HCT116 (cell line): ENCODE measurements at regions not wholly inside any gene's neighbourhood (a gene's known extent, or its start where the extent isn't known, plus 50 kb on each side); places are given as distances from the start of the nearest gene placed in this dataset.

Source experiments
- ATAC-seq: fragments of 200-7000 bp; cut with Tn5 transposase; 2 replicates; pipeline ENCODE4 v1.9.1; 2020; ENCODE audit warnings: mild to moderate bottlenecking, moderate library complexity
- BruUV-seq: library from RNA; stranded (reverse); fragments of 400-500 nt; replicated peaks from 2 replicates; lab custom pipeline; 2021; lab: Mats Ljungman, UMichigan
- CTCF ChIA-PET: fragments of 300-600 bp; sonication (Branson Sonifier 250); formaldehyde crosslinking; loops from one replicate; lab custom pipeline; 2021; ENCODE audit warnings: antibody characterized with exemption; lab: Charles Lee
- POLR2A ChIA-PET: fragments of 300-600, 350-600 bp; sonication (Branson Sonifier 250); formaldehyde crosslinking; loops from one replicate; lab custom pipeline; 2021; ENCODE audit warnings: antibody characterized with exemption; lab: Charles Lee
- RAD21 ChIA-PET, 2 experiments: fragments of 300-600 bp; sonication (Branson Sonifier 250); formaldehyde crosslinking; loops; one replicate each; lab custom pipeline; 2023; ENCODE audit warnings: low total read pairs in 2 of 2; ENCODE audit not compliant: uncharacterized antibody in 2 of 2, unreplicated experiment in 2 of 2, low non-redundant PET in 1 of 2; lab: Charles Lee
- DNase-seq: peaks from one replicate; pipeline ENCODE4 v3.0.0-alpha.2; 2010; ENCODE audit warnings: low read depth, low spot score
- H2AFZ ChIP-seq: fragments of 200-600 bp; shearing (Covaris generic), sonication (generic); 2 replicates; pipeline ENCODE4 v1.6.1; 2017; ENCODE audit warnings: low read depth, mixed run types, mixed read lengths, antibody characterized with exemption, low read length; ENCODE audit not compliant: poor library complexity, severe bottlenecking
- H3K27ac ChIP-seq: 2 replicates; pipeline ENCODE4 v1.5.1; 2012; ENCODE audit warnings: low read depth, low read length
- H3K27me3 ChIP-seq: fragments of 200-600 bp; sonication (generic); 2 replicates; pipeline ENCODE4 v1.6.1; 2016; ENCODE audit warnings: mixed run types, low read length, mixed read lengths; ENCODE audit not compliant: insufficient read depth
- H3K36me3 ChIP-seq, 2 experiments: fragments of 200-500 bp in 1 of 2; fragments of 200-600 bp in 1 of 2; sonication (Bioruptor generic) in 1 of 2; sonication (generic) in 1 of 2; 2 replicates each; pipeline versions ENCODE4 v1.5.1 to v1.6.1; 2014 to 2016; ENCODE audit warnings: low read length in 2 of 2, inconsistent platforms in 1 of 2, mixed read lengths in 1 of 2, mixed run types in 1 of 2; ENCODE audit not compliant: insufficient read depth in 2 of 2, control insufficient read depth in 1 of 2
- H3K4me1 ChIP-seq, 2 experiments: fragments of 200-600 bp in 1 of 2; sonication (generic) in 1 of 2; 2 replicates each; pipeline versions ENCODE4 v1.5.1 to v1.6.1; 2012 to 2017; ENCODE audit warnings: low read length in 2 of 2, inconsistent platforms in 1 of 2, mild to moderate bottlenecking in 1 of 2, mixed read lengths in 1 of 2, mixed run types in 1 of 2, moderate library complexity in 1 of 2; ENCODE audit not compliant: insufficient read depth in 2 of 2, control insufficient read depth in 1 of 2
- H3K4me2 ChIP-seq: fragments of 200-600 bp; sonication (generic); 2 replicates; pipeline ENCODE4 v1.6.1; 2017; ENCODE audit warnings: mixed run types, low read length, mixed read lengths
- H3K4me3 ChIP-seq, 2 experiments: fragments of 200-600 bp in 1 of 2; sonication (generic) in 1 of 2; replicated peaks in 1 of 2; 2 replicates each; pipeline ENCODE4 v1.5.1; 2011 to 2016; ENCODE audit warnings: low read length in 2 of 2, control low read depth in 1 of 2, low read depth in 1 of 2, mild to moderate bottlenecking in 1 of 2, mixed read lengths in 1 of 2, mixed run types in 1 of 2
- H3K79me2 ChIP-seq: fragments of 200-600 bp; sonication (generic); 2 replicates; pipeline ENCODE4 v1.6.1; 2017; ENCODE audit warnings: mild to moderate bottlenecking, mixed run types, low read length, moderate library complexity, mixed read lengths; ENCODE audit not compliant: insufficient read depth
- H3K9ac ChIP-seq: fragments of 200-600 bp; sonication (generic); 2 replicates; pipeline ENCODE4 v1.6.1; 2016; ENCODE audit warnings: low read length, mixed read lengths
- H3K9me2 ChIP-seq: fragments of 200-600 bp; sonication (generic), shearing (Covaris generic); 2 replicates; pipeline ENCODE4 v1.6.1; 2017; ENCODE audit warnings: mixed run types, mild to moderate bottlenecking, moderate library complexity; ENCODE audit not compliant: insufficient read depth
- H3K9me3 ChIP-seq, 2 experiments: fragments of 200-500 bp in 1 of 2; fragments of 200-600 bp in 1 of 2; sonication (Bioruptor generic) in 1 of 2; sonication (generic) in 1 of 2; 2 replicates each; pipeline ENCODE4 v1.6.1; 2014 to 2017; ENCODE audit warnings: low read length in 2 of 2, mixed read lengths in 2 of 2, inconsistent platforms in 1 of 2, low read depth in 1 of 2, mild to moderate bottlenecking in 1 of 2, mixed run types in 1 of 2, moderate library complexity in 1 of 2; ENCODE audit not compliant: control insufficient read depth in 1 of 2, insufficient read depth in 1 of 2
- H4K20me1 ChIP-seq: fragments of 200-600 bp; sonication (generic), shearing (Covaris generic); 2 replicates; pipeline ENCODE4 v1.6.1; 2017; ENCODE audit warnings: mixed run types, mild to moderate bottlenecking, moderate library complexity; ENCODE audit not compliant: insufficient read depth
- EGR1 ChIP-seq: IDR thresholded peaks from 2 replicates; pipeline ENCODE4 v1.6.1; 2012; ENCODE audit warnings: low read depth
- EZH2phosphoT487 ChIP-seq: fragments of 200-600 bp; IDR thresholded peaks from 2 replicates; pipeline ENCODE4 v1.6.1; 2018; ENCODE audit warnings: antibody characterized with exemption, borderline replicate concordance
- FOSL1 ChIP-seq: IDR thresholded peaks from 2 replicates; pipeline ENCODE4 v1.6.1; 2012; ENCODE audit warnings: low read depth
- POLR2AphosphoS5 ChIP-seq: IDR thresholded peaks from 2 replicates; pipeline ENCODE4 v1.6.1; 2011; ENCODE audit warnings: mild to moderate bottlenecking, low read depth, low read length, moderate library complexity
- RAD21 ChIP-seq: IDR thresholded peaks from 2 replicates; pipeline ENCODE4 v1.6.1; 2012; ENCODE audit warnings: low read depth, mild to moderate bottlenecking
- YY1 ChIP-seq: IDR thresholded peaks from 2 replicates; pipeline ENCODE4 v1.6.1; 2011; ENCODE audit warnings: low read length, low read depth, moderate library complexity, mild to moderate bottlenecking; ENCODE audit not compliant: insufficient replicate concordance; ENCODE audit errors: extremely low read depth
- intact Hi-C: fragments of 100-400 bp; cut with micrococcal nuclease; formaldehyde crosslinking; loops from 2 replicates; pipeline ENCODE4 v1.10.0; 2022
- TF ChIP-seq, protein P1 (sequence below): IDR thresholded peaks from 2 replicates; pipeline ENCODE4 v1.6.1; 2012
- TF ChIP-seq, protein P2 (sequence below), 3 experiments: fragments of 200-600 bp in 1 of 3; sonication (generic) in 1 of 3; IDR thresholded peaks in 2 of 3; conservative IDR thresholded peaks in 1 of 3; 2 replicates each; pipeline ENCODE4 v1.5.1; 2012 to 2017; ENCODE audit warnings: low read depth in 2 of 3, low read length in 2 of 3, antibody characterized with exemption in 1 of 3, borderline replicate concordance in 1 of 3, control low read depth in 1 of 3, mild to moderate bottlenecking in 1 of 3, mixed read lengths in 1 of 3, mixed run types in 1 of 3, moderate library complexity in 1 of 3; ENCODE audit not compliant: insufficient read depth in 1 of 3
- TF ChIP-seq, protein P3 (sequence below): IDR thresholded peaks from 2 replicates; pipeline ENCODE4 v1.6.1; 2012; ENCODE audit warnings: low read depth
- TF ChIP-seq, protein P4 (sequence below): IDR thresholded peaks from 2 replicates; pipeline ENCODE4 v1.6.1; 2012

DNA sequence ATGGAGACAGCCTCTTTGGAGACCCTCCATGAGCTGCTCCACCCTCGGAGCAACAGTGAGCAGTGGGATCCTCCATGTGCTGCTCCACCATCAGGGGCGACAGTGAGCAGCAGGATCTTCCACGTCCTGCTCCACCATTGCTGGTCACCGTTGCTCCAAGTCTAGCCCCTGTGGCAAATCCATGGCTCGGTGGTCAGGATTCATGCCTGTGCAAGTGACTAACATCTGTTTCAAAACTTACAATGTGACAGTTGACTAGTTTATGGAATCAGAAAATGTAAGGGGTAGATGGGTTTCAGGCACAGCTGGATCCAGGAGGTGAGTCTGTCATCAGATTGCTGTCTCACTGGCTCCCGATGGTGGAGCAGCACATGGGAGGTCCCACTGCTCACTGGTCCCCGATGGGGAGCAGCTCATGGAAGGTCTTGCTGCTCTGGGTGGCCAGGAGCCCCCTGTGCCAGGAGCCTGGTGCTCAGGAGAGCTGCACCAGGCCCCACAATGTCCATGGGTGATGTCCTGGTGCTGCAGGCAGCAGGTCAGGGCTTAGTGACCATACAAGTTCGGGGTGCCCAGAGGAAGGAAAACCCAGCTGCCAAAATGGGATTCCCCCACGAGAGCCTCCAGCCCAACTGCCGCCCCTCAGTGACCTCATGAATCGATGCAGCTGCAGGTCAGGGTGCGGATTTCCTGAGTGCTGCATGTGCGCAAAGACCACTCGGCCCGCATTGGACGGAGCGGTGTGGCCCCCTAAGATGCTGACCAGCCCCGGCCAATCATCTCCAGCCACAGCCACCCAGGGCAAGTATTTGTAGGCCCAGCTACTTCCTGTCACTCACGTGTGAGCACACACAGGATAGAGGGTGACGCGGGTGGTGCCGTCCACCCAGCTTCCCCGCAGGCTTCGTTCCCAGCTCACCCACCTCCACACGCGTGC is 116.5 kb upstream of the OTOS start:
- H3K27ac ChIP-seq: peak overlapping the region; percentile 78
- H3K4me1 ChIP-seq: peaks cover 29 to 54% of the 10 kb centered on the region in 2 experiments
- ChIA-PET POLR2A (no interaction called here), RAD21 (no interaction called here), CTCF (interaction anchor here (1.0 to 1.2 kb wide), 2 partner anchors 12 to 63 kb away, joined by 3 to 4 read pairs; no protein-coding TSS in a partner anchor)
- DNase-seq (no peak), ATAC-seq (peak; percentile 24)
- no peaks in the 10 kb centered on the region for H3K27me3 ChIP-seq
- H3K4me3 ChIP-seq: peak overlapping the region in 1 of 2 experiments; percentile 57; a peak in 3 of 4 replicates
- no peaks in the 10 kb centered on the region for H3K36me3 ChIP-seq
- no peaks in the 10 kb centered on the region for H3K9me2 ChIP-seq
- no peaks in the 10 kb centered on the region for H3K9me3 ChIP-seq
- peak overlapping the region; percentile 60 for H2AFZ ChIP-seq
- no peaks in the 10 kb centered on the region for H4K20me1 ChIP-seq
- no peaks in the 10 kb centered on the region for H3K79me2 ChIP-seq
- intact Hi-C loops: no loop called here
- BruUV-seq: no TSS peak
- TF ChIP-seq, protein P1, sequence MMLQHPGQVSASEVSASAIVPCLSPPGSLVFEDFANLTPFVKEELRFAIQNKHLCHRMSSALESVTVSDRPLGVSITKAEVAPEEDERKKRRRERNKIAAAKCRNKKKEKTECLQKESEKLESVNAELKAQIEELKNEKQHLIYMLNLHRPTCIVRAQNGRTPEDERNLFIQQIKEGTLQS: no peak
- TF ChIP-seq, protein P2, sequence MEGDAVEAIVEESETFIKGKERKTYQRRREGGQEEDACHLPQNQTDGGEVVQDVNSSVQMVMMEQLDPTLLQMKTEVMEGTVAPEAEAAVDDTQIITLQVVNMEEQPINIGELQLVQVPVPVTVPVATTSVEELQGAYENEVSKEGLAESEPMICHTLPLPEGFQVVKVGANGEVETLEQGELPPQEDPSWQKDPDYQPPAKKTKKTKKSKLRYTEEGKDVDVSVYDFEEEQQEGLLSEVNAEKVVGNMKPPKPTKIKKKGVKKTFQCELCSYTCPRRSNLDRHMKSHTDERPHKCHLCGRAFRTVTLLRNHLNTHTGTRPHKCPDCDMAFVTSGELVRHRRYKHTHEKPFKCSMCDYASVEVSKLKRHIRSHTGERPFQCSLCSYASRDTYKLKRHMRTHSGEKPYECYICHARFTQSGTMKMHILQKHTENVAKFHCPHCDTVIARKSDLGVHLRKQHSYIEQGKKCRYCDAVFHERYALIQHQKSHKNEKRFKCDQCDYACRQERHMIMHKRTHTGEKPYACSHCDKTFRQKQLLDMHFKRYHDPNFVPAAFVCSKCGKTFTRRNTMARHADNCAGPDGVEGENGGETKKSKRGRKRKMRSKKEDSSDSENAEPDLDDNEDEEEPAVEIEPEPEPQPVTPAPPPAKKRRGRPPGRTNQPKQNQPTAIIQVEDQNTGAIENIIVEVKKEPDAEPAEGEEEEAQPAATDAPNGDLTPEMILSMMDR (IDR thresholded peaks at IDR 0.05 in 2 of 3, conservative IDR thresholded peaks at IDR 0.05 in 1 of 3; ENCODE audit: borderline replicate concordance in 1 of 3, insufficient read depth in 1 of 3, low read depth in 2 of 3, low read length in 2 of 3): peak in 2 of 3 experiments; percentile 26 to 45; a peak in 3 of 6 replicates
- H3K4me2 ChIP-seq: peak overlapping the region; percentile 86
- peak overlapping the region; percentile 62; the same call in 1 of the 2 replicates for H3K9ac ChIP-seq

DNA sequence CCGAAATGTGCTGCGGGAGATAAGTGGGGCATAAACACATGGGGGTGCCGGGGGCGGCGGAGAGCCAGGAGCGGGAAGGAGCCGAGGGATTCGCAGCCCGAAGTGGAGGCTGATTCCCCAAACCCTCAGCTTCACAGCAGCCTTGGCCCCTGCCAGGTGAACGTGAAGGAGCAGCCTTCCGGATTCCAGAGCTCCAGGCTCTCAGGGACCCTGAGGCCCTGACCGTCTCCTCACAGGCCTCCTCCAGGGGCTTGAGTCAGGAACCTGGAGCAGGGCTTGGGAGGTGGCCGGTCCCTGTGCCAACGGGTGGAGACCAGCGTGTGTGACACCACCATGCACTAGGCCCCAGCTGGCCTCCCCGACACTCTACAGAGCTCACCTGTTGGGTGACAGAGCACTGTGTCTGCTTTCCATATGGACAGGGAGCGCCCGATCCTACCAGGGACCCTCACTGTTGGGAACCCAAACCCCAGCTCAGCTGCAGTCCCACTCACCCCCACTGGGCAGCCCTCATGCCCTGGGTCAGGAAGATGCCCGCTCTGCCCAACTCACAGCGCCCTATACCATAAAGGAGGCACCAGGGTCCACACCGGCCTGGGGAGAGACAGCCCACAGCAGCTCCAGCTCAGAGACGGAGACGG is 117.6 kb upstream of the OTOS start:
- no peak overlapping the region for H3K27ac ChIP-seq
- peaks cover 0 to 4% of the 10 kb centered on the region in 2 experiments; a peak in 1 of 4 replicates for H3K9me3 ChIP-seq
- intact Hi-C loops: no loop called here
- DNase-seq: no peak
- ATAC-seq: no peak
- H3K27me3 ChIP-seq: no peaks in the 10 kb centered on the region
- no peaks in the 10 kb centered on the region for H3K36me3 ChIP-seq
- no peaks in the 10 kb centered on the region for H4K20me1 ChIP-seq
- H3K4me1 ChIP-seq: peaks cover 21 to 43% of the 10 kb centered on the region in 2 experiments
- POLR2A ChIA-PET: no interaction called here
- H3K4me2 ChIP-seq: no peak overlapping the region
- no peaks in the 10 kb centered on the region for H3K79me2 ChIP-seq
- CTCF ChIA-PET: no interaction called here
- RAD21 ChIA-PET: no interaction called here
- no peak overlapping the region for H3K4me3 ChIP-seq
- BruUV-seq: no TSS peak
- H3K9me2 ChIP-seq: no peaks in the 10 kb centered on the region
- H2AFZ ChIP-seq: no peak overlapping the region
- H3K9ac ChIP-seq: no peak overlapping the region
- TF ChIP-seq, protein P3, sequence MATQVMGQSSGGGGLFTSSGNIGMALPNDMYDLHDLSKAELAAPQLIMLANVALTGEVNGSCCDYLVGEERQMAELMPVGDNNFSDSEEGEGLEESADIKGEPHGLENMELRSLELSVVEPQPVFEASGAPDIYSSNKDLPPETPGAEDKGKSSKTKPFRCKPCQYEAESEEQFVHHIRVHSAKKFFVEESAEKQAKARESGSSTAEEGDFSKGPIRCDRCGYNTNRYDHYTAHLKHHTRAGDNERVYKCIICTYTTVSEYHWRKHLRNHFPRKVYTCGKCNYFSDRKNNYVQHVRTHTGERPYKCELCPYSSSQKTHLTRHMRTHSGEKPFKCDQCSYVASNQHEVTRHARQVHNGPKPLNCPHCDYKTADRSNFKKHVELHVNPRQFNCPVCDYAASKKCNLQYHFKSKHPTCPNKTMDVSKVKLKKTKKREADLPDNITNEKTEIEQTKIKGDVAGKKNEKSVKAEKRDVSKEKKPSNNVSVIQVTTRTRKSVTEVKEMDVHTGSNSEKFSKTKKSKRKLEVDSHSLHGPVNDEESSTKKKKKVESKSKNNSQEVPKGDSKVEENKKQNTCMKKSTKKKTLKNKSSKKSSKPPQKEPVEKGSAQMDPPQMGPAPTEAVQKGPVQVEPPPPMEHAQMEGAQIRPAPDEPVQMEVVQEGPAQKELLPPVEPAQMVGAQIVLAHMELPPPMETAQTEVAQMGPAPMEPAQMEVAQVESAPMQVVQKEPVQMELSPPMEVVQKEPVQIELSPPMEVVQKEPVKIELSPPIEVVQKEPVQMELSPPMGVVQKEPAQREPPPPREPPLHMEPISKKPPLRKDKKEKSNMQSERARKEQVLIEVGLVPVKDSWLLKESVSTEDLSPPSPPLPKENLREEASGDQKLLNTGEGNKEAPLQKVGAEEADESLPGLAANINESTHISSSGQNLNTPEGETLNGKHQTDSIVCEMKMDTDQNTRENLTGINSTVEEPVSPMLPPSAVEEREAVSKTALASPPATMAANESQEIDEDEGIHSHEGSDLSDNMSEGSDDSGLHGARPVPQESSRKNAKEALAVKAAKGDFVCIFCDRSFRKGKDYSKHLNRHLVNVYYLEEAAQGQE: no peak
- TF ChIP-seq EZH2phosphoT487 (no peak), YY1 (no peak), EGR1 (no peak), FOSL1 (no peak), RAD21 (no peak), POLR2AphosphoS5 (no peak)
- TF ChIP-seq, protein P4, sequence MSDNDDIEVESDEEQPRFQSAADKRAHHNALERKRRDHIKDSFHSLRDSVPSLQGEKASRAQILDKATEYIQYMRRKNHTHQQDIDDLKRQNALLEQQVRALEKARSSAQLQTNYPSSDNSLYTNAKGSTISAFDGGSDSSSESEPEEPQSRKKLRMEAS: no peak
